IMR-90 (cell line): ENCODE measurements at regions not wholly inside any gene's neighbourhood (a gene's known extent, or its start where the extent isn't known, plus 50 kb on each side); places are given as distances from the start of the nearest gene placed in this dataset.

ENCODE experiments used
- ATAC-seq: fragments of 200-7000 bp; cut with Tn5 transposase; 2 replicates; pipeline ENCODE4 v1.9.1; 2020; ENCODE audit warnings: low read depth, mild to moderate bottlenecking, moderate library complexity
- BruUV-seq: library from RNA; stranded (reverse); fragments of 400-500 nt; replicated peaks from 2 replicates; lab custom pipeline; 2021; lab: Mats Ljungman, UMichigan
- CTCF ChIA-PET: fragments of 300-600 bp; formaldehyde crosslinking; extraction: SDS; loops from one replicate; lab custom pipeline; 2021; ENCODE audit warnings: antibody characterized with exemption; lab: Yijun Ruan, JAX
- POLR2A ChIA-PET: fragments of 300-600 bp; sonication (Branson Sonifier 250); formaldehyde crosslinking; loops from one replicate; lab custom pipeline; 2022; ENCODE audit warnings: antibody characterized with exemption; ENCODE audit not compliant: unreplicated experiment; lab: Charles Lee
- DNase-seq: peaks from one replicate; pipeline ENCODE4 v3.0.0; 2013
- H2AFZ ChIP-seq: replicated peaks from 2 replicates; pipeline ENCODE3; 2013; ENCODE audit warnings: low read length, mild to moderate bottlenecking; ENCODE audit not compliant: poor library complexity
- H2AK5ac ChIP-seq: 2 replicates; pipeline ENCODE4 v1.6.1; 2013; ENCODE audit warnings: low read depth, low read length, inconsistent platforms
- H2AK9ac ChIP-seq: replicated peaks from 2 replicates; pipeline ENCODE3; 2013; ENCODE audit warnings: mild to moderate bottlenecking, low read depth, low read length, moderate library complexity; ENCODE audit not compliant: poor library complexity
- H2BK120ac ChIP-seq: 2 replicates; pipeline ENCODE4 v1.6.1; 2013; ENCODE audit warnings: low read depth, low read length, inconsistent platforms
- H2BK15ac ChIP-seq: 3 replicates; pipeline ENCODE4 v1.6.1; 2013; ENCODE audit warnings: low read depth, low read length, inconsistent platforms
- H2BK20ac ChIP-seq: 2 replicates; pipeline ENCODE4 v1.6.1; 2013; ENCODE audit warnings: low read depth, mild to moderate bottlenecking, inconsistent platforms, low read length, moderate library complexity
- H2BK5ac ChIP-seq: 2 replicates; pipeline ENCODE4 v1.6.1; 2013; ENCODE audit warnings: mild to moderate bottlenecking, low read depth, low read length, inconsistent platforms; ENCODE audit not compliant: poor library complexity, severe bottlenecking
- H3K14ac ChIP-seq: replicated peaks from 2 replicates; pipeline ENCODE4 v1.6.1; 2013; ENCODE audit warnings: low read depth, low read length, inconsistent platforms
- H3K18ac ChIP-seq: 2 replicates; pipeline ENCODE4 v1.6.1; 2013; ENCODE audit warnings: low read depth, low read length, control low read depth
- H3K23ac ChIP-seq: 2 replicates; pipeline ENCODE4 v1.6.1; 2013; ENCODE audit warnings: low read depth, low read length, inconsistent platforms
- H3K27ac ChIP-seq: 2 replicates; pipeline ENCODE4 v1.5.1; 2013; ENCODE audit warnings: mild to moderate bottlenecking, control low read depth, low read length; ENCODE audit not compliant: insufficient read depth
- H3K27me3 ChIP-seq: 2 replicates; pipeline ENCODE4 v1.6.1; 2013; ENCODE audit warnings: low read length; ENCODE audit not compliant: control insufficient read depth, insufficient read depth
- H3K36me3 ChIP-seq: 2 replicates; pipeline ENCODE4 v1.6.1; 2013; ENCODE audit warnings: low read length, mixed read lengths; ENCODE audit not compliant: control insufficient read depth, insufficient read depth
- H3K4ac ChIP-seq: 2 replicates; pipeline ENCODE4 v1.6.1; 2013; ENCODE audit warnings: low read depth, low read length, inconsistent platforms
- H3K4me1 ChIP-seq: 2 replicates; pipeline ENCODE4 v1.6.1; 2013; ENCODE audit warnings: low read length, mixed read lengths; ENCODE audit not compliant: control insufficient read depth, insufficient read depth
- H3K4me2 ChIP-seq: 2 replicates; pipeline ENCODE4 v1.6.1; 2013; ENCODE audit warnings: low read depth, mild to moderate bottlenecking, control low read depth, low read length, moderate library complexity
- H3K4me3 ChIP-seq: 2 replicates; pipeline ENCODE4 v1.5.1; 2013; ENCODE audit warnings: low read depth, mild to moderate bottlenecking, control low read depth, low read length, moderate library complexity; ENCODE audit not compliant: insufficient read depth
- H3K56ac ChIP-seq: 2 replicates; pipeline ENCODE4 v1.6.1; 2013; ENCODE audit warnings: low read length, inconsistent platforms; ENCODE audit not compliant: insufficient read depth; ENCODE audit errors: extremely low read depth
- H3K79me1 ChIP-seq, 2 experiments: 2 replicates each; pipeline ENCODE4 v1.6.1; 2013; ENCODE audit warnings: low read length in 2 of 2, inconsistent platforms in 1 of 2, low read depth in 1 of 2
- H3K9ac ChIP-seq: 2 replicates; pipeline ENCODE4 v1.6.1; 2013; ENCODE audit warnings: low read depth, low read length, control low read depth
- H3K9me1 ChIP-seq: 2 replicates; pipeline ENCODE4 v1.6.1; 2013; ENCODE audit warnings: low read length, inconsistent platforms; ENCODE audit not compliant: insufficient read depth
- H3K9me3 ChIP-seq: 2 replicates; pipeline ENCODE4 v1.6.1; 2013; ENCODE audit warnings: low read length; ENCODE audit not compliant: control insufficient read depth, insufficient read depth
- H4K20me1 ChIP-seq: 2 replicates; pipeline ENCODE4 v1.6.1; 2013; ENCODE audit warnings: low read length, inconsistent platforms; ENCODE audit not compliant: insufficient read depth
- H4K5ac ChIP-seq: 2 replicates; pipeline ENCODE4 v1.6.1; 2013; ENCODE audit warnings: mild to moderate bottlenecking, low read depth, low read length, control low read depth
- H4K8ac ChIP-seq, 2 experiments: 2 replicates each; pipeline ENCODE4 v1.6.1; 2013; ENCODE audit warnings: low read depth in 2 of 2, low read length in 2 of 2, control low read depth in 1 of 2, inconsistent platforms in 1 of 2
- H4K91ac ChIP-seq: 2 replicates; pipeline ENCODE4 v1.6.1; 2013; ENCODE audit warnings: low read depth, low read length, inconsistent platforms; ENCODE audit not compliant: insufficient read depth
- CEBPB ChIP-seq: IDR thresholded peaks from 2 replicates; pipeline ENCODE4 v1.6.1; 2012; ENCODE audit warnings: low read depth, low read length, improper control_type of control experiment
- CTCF ChIP-seq: conservative IDR thresholded peaks from 2 replicates; pipeline ENCODE4 v1.5.1; 2012; ENCODE audit warnings: mild to moderate bottlenecking, low read depth, low read length, improper control_type of control experiment
- MAFK ChIP-seq: IDR thresholded peaks from 2 replicates; pipeline ENCODE4 v1.6.1; 2012; ENCODE audit warnings: low read depth, low read length, improper control_type of control experiment
- MAZ ChIP-seq: IDR thresholded peaks from 2 replicates; pipeline ENCODE4 v1.6.1; 2012; ENCODE audit warnings: low read depth, mild to moderate bottlenecking, low read length, improper control_type of control experiment, moderate library complexity, borderline replicate concordance
- MXI1 ChIP-seq: IDR thresholded peaks from 2 replicates; pipeline ENCODE4 v1.6.1; 2012; ENCODE audit warnings: low read depth, mild to moderate bottlenecking, low read length, moderate library complexity, borderline replicate concordance
- RFX5 ChIP-seq: IDR thresholded peaks from 2 replicates; pipeline ENCODE4 v1.8.0; 2012; ENCODE audit warnings: low read depth, mild to moderate bottlenecking, low read length, moderate library complexity
- USF2 ChIP-seq: fragments of 150-350 bp; IDR thresholded peaks from 2 replicates; pipeline ENCODE4 v1.6.1; 2017; ENCODE audit warnings: mild to moderate bottlenecking, antibody characterized with exemption, low read length, low read depth
- WGBS, 2 experiments: methylation state at CpG; one replicate each; pipeline versions ENCODE4 v1.1.5 to v1.1.7; 2013; ENCODE audit warnings: missing lambda C conversion rate in 2 of 2; ENCODE audit not compliant: insufficient read length in 1 of 2; ENCODE audit errors: extremely low coverage in 2 of 2; 5-methylcytosine and 5-hydroxymethylcytosine counted together
- dilution Hi-C: fragments of 300-500 bp; cut with HindIII; formaldehyde crosslinking; loops from one replicate; pipeline ENCODE4 v1.14.3; 2018; ENCODE audit warnings: low sequenced_read_pairs; ENCODE audit not compliant: unreplicated experiment
- in situ Hi-C: fragments of 300-500 bp; cut with MboI; formaldehyde crosslinking; loops from 3 replicates; pipeline ENCODE4 v1.14.3; 2019; ENCODE audit warnings: low sequenced_read_pairs, inconsistent platforms, mixed read lengths
- intact Hi-C: fragments of 100-400 bp; cut with micrococcal nuclease; formaldehyde crosslinking; loops from 2 replicates; pipeline ENCODE4 v1.10.0; 2022

- H2BK15ac ChIP-seq = no peak overlapping the region
- no peak for ATAC-seq
- no peaks in the 10 kb centered on the region for H4K20me1 ChIP-seq
- H2BK5ac ChIP-seq = no peak overlapping the region
- no peak overlapping the region for H3K4me2 ChIP-seq
- ChIA-PET CTCF (no interaction called here), POLR2A (no interaction called here)
- no peaks in the 10 kb centered on the region for H3K9me1 ChIP-seq
- H3K79me1 ChIP-seq = no peaks in the 10 kb centered on the region
- no peak overlapping the region for H3K18ac ChIP-seq
- no peak for DNase-seq
- H4K5ac ChIP-seq = no peak overlapping the region
- H3K9me3 ChIP-seq = peaks cover 4% of the 10 kb centered on the region; the same call in 1 of the 2 replicates
- H3K36me3 ChIP-seq = no peaks in the 10 kb centered on the region
- BruUV-seq = no TSS peak
- H3K4ac ChIP-seq = no peak overlapping the region
- no peak overlapping the region for H2AK5ac ChIP-seq
- no peak overlapping the region for H2BK120ac ChIP-seq
- WGBS, 2 experiments = no CpG with 5 or more reads among the region's 2 CpGs
- no peak overlapping the region for H3K27ac ChIP-seq
- TF ChIP-seq MXI1 (no peak), MAFK (0 out of 2 replicates have a peak, but pooled peaks have one; percentile 3), RFX5 (no peak), MAZ (no peak), CEBPB (no peak), USF2 (no peak), CTCF (no peak)
- no peak overlapping the region for H4K8ac ChIP-seq
- H2AFZ ChIP-seq = no peak overlapping the region
- H3K9ac ChIP-seq = no peak overlapping the region
- no peak overlapping the region for H3K56ac ChIP-seq
- in situ Hi-C loops (no loop called here), dilution Hi-C loops (no loop called here), intact Hi-C loops (no loop called here)
- no peak overlapping the region for H2AK9ac ChIP-seq
- no peak overlapping the region for H2BK20ac ChIP-seq
- no peaks in the 10 kb centered on the region for H3K27me3 ChIP-seq
- no peak overlapping the region for H3K14ac ChIP-seq
- no peak overlapping the region for H4K91ac ChIP-seq
- H3K4me3 ChIP-seq = no peak overlapping the region
- no peaks in the 10 kb centered on the region for H3K4me1 ChIP-seq
- no peak overlapping the region for H3K23ac ChIP-seq
Measured at GRCh38 chrX:144592036-144592435, 655.3 kb upstream of the SPANXN1 start.
